ENCODE measurements at regions not wholly inside any gene's neighbourhood (a gene's known extent, or its start where the extent isn't known, plus 50 kb on each side); places are given as distances from the start of the nearest gene placed in this dataset.
A peak's percentile ranks its signal among the peaks of the same experiment; 100 is the strongest.

- intact Hi-C loops (cut with DNase I) = no loop called here
- no peak for DNase-seq
- Histone ChIP-seq H3K9me3 (no peaks in the 10 kb centered on the region), H3K36me3 (no peaks in the 10 kb centered on the region), H3K4me1 (peaks cover 0 to 17% (median 8%) of the 10 kb centered on the region in 4 donors), H3K4me3 (no peak overlapping the region), H3K27ac (no peak overlapping the region), H3K27me3 (no peaks in the 10 kb centered on the region)
- 82 to 84% methylated on average over 4 of the region's 4 CpGs for WGBS, 2 donors
- TF ChIP-seq POLR2A (IDR thresholded peaks at IDR 0.05) (no peak), POLR2AphosphoS5 (IDR thresholded peaks at IDR 0.05) (no peak), EP300 (IDR thresholded peaks at IDR 0.05) (no peak), CTCF (IDR thresholded peaks at IDR 0.05) (no peak)
Observed at GRCh38 chr16:22675745-22676540, 138.0 kb upstream of the HS3ST2 start.

GRCh38 chr16:22677024-22677830 lies 136.7 kb upstream of the HS3ST2 start:
- peaks cover 0 to 20% (median 8%) of the 10 kb centered on the region in 4 donors for H3K4me1 ChIP-seq
- no peaks in the 10 kb centered on the region for H3K27me3 ChIP-seq
- no peaks in the 10 kb centered on the region for H3K36me3 ChIP-seq
- intact Hi-C loops (cut with DNase I) = no loop called here
- WGBS, 2 donors = 94 to 95% methylated on average over 8 of the region's 8 CpGs
- no peak overlapping the region for H3K27ac ChIP-seq
- no peak for TF ChIP-seq CTCF (IDR thresholded peaks at IDR 0.05)
- TF ChIP-seq EP300 (IDR thresholded peaks at IDR 0.05) = no peak
- no peak for TF ChIP-seq POLR2AphosphoS5 (IDR thresholded peaks at IDR 0.05)
- no peak for TF ChIP-seq POLR2A (IDR thresholded peaks at IDR 0.05)
- peak; percentile 60 for DNase-seq
- no peak overlapping the region for H3K4me3 ChIP-seq
- no peaks in the 10 kb centered on the region for H3K9me3 ChIP-seq

- H3K9me3 ChIP-seq = no peaks in the 10 kb centered on the region
- no peak for DNase-seq
- H3K27ac ChIP-seq = no peak overlapping the region
- H3K27me3 ChIP-seq = no peaks in the 10 kb centered on the region
- TF ChIP-seq EP300 (IDR thresholded peaks at IDR 0.05) (no peak), POLR2A (IDR thresholded peaks at IDR 0.05) (no peak), POLR2AphosphoS5 (IDR thresholded peaks at IDR 0.05) (no peak), CTCF (IDR thresholded peaks at IDR 0.05) (no peak)
- 83% methylated on average over 2 of the region's 2 CpGs for WGBS, 2 donors
- H3K4me3 ChIP-seq = no peak overlapping the region
- H3K36me3 ChIP-seq = no peaks in the 10 kb centered on the region
- intact Hi-C loops (cut with DNase I) = no loop called here
- peaks cover 0 to 17% (median 3%) of the 10 kb centered on the region in 4 donors for H3K4me1 ChIP-seq
Observed at GRCh38 chr16:22678311-22678710, 135.7 kb upstream of the HS3ST2 start.

GRCh38 chr16:22681554-22682291 lies 132.2 kb upstream of the HS3ST2 start:
- Histone ChIP-seq H3K27me3 (no peaks in the 10 kb centered on the region), H3K27ac (peak overlapping the region in 2 of 4 donors; percentile 74 to 76), H3K4me3 (no peak overlapping the region), H3K4me1 (peaks cover 0 to 38% (median 15%) of the 10 kb centered on the region in 4 donors), H3K9me3 (no peaks in the 10 kb centered on the region), H3K36me3 (no peaks in the 10 kb centered on the region)
- WGBS, 2 donors = 90 to 91% methylated on average over 17 of the region's 17 CpGs
- no peak for TF ChIP-seq POLR2AphosphoS5 (IDR thresholded peaks at IDR 0.05)
- intact Hi-C loops (cut with DNase I) = no loop called here
- DNase-seq = peak; percentile 54

All from sigmoid colon (tissue), 6 donors.